Nephron progenitor cell (in vitro differentiated cells): ENCODE measurements at regions not wholly inside any gene's neighbourhood (a gene's known extent, or its start where the extent isn't known, plus 50 kb on each side); places are given as distances from the start of the nearest gene placed in this dataset.

Experiments used
- DNase-seq: peaks from one replicate; pipeline ENCODE4 v3.0.0; 2021
- H3K27ac Mint-ChIP-seq: 2 replicates; pipeline ENCODE4 v1.8.0; 2021; ENCODE audit warnings: mild to moderate bottlenecking, moderate library complexity, mixed read lengths
- H3K27me3 Mint-ChIP-seq: 2 replicates; pipeline ENCODE4 v1.8.0; 2021; ENCODE audit warnings: mild to moderate bottlenecking, low read depth, mixed read lengths; ENCODE audit not compliant: poor library complexity
- H3K36me3 Mint-ChIP-seq: 2 replicates; pipeline ENCODE4 v1.8.0; 2021; ENCODE audit warnings: low read depth, mixed read lengths
- H3K4me1 Mint-ChIP-seq: 2 replicates; pipeline ENCODE4 v1.8.0; 2021; ENCODE audit warnings: mixed read lengths
- H3K4me3 Mint-ChIP-seq: 2 replicates; pipeline ENCODE4 v1.8.0; 2021; ENCODE audit warnings: mild to moderate bottlenecking, moderate library complexity, mixed read lengths
- H3K9me3 Mint-ChIP-seq: 2 replicates; pipeline ENCODE4 v1.8.0; 2021; ENCODE audit warnings: mild to moderate bottlenecking, moderate library complexity, mixed read lengths
- CTCF ChIP-seq: fragments of 200-600 bp; sonication (generic); IDR thresholded peaks from 2 replicates; pipeline ENCODE4 v1.5.0; 2021; ENCODE audit warnings: antibody characterized with exemption

- no peak overlapping the region for H3K27ac Mint-ChIP-seq
- no peak for TF ChIP-seq CTCF
- H3K4me1 Mint-ChIP-seq = peaks cover 11% of the 10 kb centered on the region
- no peak overlapping the region for H3K4me3 Mint-ChIP-seq
- H3K9me3 Mint-ChIP-seq = peaks cover 4% of the 10 kb centered on the region
- no peaks in the 10 kb centered on the region for H3K36me3 Mint-ChIP-seq
- no peak for DNase-seq
- H3K27me3 Mint-ChIP-seq = peaks cover 29% of the 10 kb centered on the region
Measured at GRCh38 chr12:113724794-113725556, 241.2 kb downstream of the RBM19 start.

GRCh38 chr12:113723631-113724030 is 242.5 kb downstream of the RBM19 start:
- H3K36me3 Mint-ChIP-seq = no peaks in the 10 kb centered on the region
- H3K9me3 Mint-ChIP-seq = peaks cover 4% of the 10 kb centered on the region
- no peak for DNase-seq
- H3K27ac Mint-ChIP-seq = no peak overlapping the region
- no peak overlapping the region for H3K4me3 Mint-ChIP-seq
- peaks cover 11% of the 10 kb centered on the region for H3K4me1 Mint-ChIP-seq
- H3K27me3 Mint-ChIP-seq = peaks cover 32% of the 10 kb centered on the region
- TF ChIP-seq CTCF = no peak

- Mint-ChIP-seq H3K27ac (no peak overlapping the region), H3K4me3 (no peak overlapping the region), H3K27me3 (peaks cover 37% of the 10 kb centered on the region), H3K4me1 (peaks cover 11% of the 10 kb centered on the region), H3K9me3 (peaks cover 4% of the 10 kb centered on the region), H3K36me3 (no peaks in the 10 kb centered on the region)
- no peak for TF ChIP-seq CTCF
- no peak for DNase-seq
Measured at GRCh38 chr12:113722747-113723146, 243.4 kb downstream of the RBM19 start.

GRCh38 chr12:113720629-113721028 is 245.5 kb downstream of the RBM19 start:
- Mint-ChIP-seq H3K9me3 (no peaks in the 10 kb centered on the region), H3K27me3 (peaks cover 37% of the 10 kb centered on the region), H3K27ac (no peak overlapping the region), H3K4me3 (no peak overlapping the region), H3K4me1 (peaks cover 11% of the 10 kb centered on the region), H3K36me3 (no peaks in the 10 kb centered on the region)
- DNase-seq = no peak
- no peak for TF ChIP-seq CTCF

GRCh38 chr12:113719911-113720591 is 246.1 kb downstream of the RBM19 start:
- Mint-ChIP-seq H3K9me3 (no peaks in the 10 kb centered on the region), H3K4me1 (peaks cover 11% of the 10 kb centered on the region), H3K27me3 (peaks cover 40% of the 10 kb centered on the region), H3K4me3 (no peak overlapping the region), H3K36me3 (no peaks in the 10 kb centered on the region), H3K27ac (no peak overlapping the region)
- no peak for TF ChIP-seq CTCF
- DNase-seq = no peak
